Activated CD8-positive, alpha-beta memory T cell treated with anti-CD3 and anti-CD28 coated beads, Interleukin-2, amount 50 U/mL, for 1 hour (primary cell): ENCODE measurements at regions not wholly inside any gene's neighbourhood (a gene's known extent, or its start where the extent isn't known, plus 50 kb on each side); places are given as distances from the start of the nearest gene placed in this dataset.

Experiments used
- DNase-seq: peaks from one replicate; pipeline ENCODE4 v3.0.0-alpha.2; 2020; ENCODE audit errors: extremely low read depth

- no peak for DNase-seq
These were observed 115.8 kb downstream of the SLC25A47 start for GRCh38 chr14:100438678-100439592.

- DNase-seq = no peak
These were observed 116.6 kb downstream of the SLC25A47 start for GRCh38 chr14:100439781-100440180.

DNA sequence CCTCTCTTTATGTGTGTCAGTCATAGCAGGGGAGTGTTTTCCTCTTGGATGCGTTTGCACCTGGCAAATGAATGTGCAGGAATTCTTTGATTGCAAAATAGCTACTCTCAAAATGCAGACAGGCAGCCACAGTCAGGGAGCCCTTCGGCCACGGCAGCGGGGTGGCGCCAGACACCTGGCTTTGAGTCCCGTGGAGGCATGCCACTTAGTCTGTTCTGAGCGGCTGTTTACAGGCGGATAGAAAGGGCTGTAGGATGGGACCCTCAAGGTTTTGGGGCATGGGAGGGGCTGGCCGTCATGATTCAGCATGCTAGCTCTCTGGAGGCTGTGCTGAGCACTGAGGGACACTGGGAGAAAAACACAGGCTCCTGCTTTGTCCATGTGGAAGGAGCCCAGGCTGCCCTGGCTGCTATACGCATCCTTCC is 117.1 kb downstream of the SLC25A47 start:
- no peak for DNase-seq

DNA sequence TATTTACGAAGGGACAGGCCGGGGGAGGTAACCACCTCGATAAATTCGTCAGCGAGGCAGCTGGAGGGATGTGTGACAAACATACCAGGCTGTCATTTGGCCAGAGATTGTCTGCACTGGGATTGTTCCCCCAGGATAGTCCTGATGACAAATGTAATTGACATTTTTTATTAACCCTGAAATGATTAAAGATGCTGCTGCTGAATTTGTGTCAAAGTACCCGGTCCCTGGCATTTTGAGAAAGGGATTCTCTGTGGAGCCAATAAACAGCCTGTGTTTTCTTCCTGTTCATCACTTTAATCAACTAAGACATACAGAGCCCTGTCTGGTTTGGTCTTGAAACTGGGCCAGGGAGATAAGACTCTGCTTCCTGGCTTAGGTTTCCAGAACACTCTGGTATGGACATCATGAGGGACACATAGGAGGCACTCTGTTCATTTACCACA is 117.6 kb downstream of the SLC25A47 start:
- DNase-seq = no peak

DNA sequence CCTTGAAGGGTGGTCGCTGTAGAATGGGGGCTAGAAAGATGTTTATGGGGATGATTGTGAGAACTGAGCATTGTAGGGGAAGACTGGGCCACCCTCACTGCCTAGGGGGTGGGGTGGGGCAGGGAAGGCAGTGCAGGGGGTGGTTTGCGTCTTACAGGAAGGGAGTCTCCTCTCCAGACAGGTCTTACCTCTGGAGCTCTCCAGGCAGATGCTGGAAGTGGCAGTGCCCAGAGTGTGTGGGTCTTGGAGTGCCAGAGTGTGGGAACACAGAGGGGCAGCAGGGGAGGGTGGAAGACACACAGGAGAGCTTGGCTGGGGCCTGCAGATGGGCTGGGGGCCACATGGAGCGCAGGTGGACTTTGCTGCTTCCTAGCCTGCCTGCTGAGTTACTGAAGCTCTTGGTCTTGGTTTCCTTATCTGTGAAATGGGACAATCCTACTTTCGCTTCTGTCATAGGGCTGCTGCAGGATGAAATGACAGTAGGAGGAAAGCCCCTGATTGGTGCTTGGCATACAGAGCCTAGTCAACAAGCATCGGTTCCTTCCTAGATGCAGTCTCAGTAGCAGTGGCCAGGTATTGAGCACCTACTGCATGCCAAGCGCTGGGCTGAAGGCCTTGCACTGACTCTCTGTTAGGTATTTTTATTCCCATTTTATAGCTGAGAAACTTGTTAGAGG is 118.3 kb downstream of the SLC25A47 start:
- DNase-seq = no peak

DNA sequence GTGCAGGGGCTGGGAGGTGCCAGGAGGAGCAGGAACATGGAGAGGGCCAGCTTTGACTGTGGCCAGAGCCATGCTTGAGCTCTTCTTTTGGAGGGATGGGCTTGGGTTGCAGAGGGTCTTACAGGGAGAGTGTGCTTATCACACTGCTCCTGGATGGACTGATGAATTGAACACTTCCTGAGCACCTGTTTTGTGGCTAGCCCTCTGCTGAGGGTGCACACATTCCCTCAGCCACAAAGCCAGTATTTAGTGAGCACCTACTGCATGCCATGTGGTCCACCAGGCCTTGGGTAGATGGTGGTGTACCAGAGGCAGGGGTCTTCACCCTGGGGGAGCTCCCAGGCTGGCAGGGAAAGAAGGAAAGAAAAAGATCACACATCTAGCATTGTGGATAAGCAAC is 118.9 kb downstream of the SLC25A47 start:
- no peak for DNase-seq

DNA sequence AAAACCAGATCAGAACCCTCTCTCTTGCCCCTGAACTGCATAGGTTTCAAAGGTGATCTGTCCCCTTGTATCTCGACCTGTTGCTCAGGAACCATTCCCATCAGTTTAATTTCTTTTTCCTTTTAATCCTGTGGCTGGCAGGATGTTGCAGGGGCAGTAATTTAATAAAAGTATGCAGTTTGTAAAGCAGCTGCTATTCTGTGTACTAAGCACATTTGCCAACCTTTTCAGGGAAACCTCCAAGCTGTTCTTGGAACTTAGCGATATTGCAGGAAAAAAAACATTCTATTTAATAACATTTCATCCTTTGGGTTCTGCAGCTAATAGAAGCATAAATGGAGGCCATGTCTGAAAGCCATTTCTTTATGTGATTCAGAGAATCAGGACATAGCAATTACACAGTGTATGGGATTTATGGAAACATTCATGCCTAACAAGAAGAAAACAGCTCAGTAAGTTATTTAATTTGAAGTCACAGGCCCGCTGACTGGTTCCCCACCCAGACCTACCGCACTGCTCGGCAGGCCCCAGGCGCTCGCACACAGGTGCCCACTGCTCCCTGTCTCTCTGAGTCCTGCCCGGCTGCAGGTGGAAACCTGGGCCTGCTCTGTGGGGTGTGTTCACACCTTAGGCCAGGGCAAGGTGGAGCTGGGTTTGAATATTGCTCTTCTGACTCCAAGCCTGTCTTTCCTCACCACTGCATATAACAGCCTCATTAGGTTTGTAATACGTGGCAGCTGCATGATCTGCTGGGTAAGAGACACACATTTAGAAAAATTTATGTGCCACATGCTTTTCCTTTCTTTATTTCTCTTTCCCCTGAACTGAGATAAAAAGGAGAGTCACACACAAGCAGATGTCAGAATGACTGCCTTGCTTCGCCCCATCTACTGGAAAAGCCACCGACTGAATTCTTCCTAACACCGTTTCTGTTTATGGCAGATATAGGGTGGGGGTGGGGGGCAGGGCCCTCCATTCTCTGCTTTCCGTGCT is 119.7 kb downstream of the SLC25A47 start:
- no peak for DNase-seq

GRCh38 chr14:100443603-100444002 is 120.5 kb downstream of the SLC25A47 start:
- DNase-seq = no peak

DNA sequence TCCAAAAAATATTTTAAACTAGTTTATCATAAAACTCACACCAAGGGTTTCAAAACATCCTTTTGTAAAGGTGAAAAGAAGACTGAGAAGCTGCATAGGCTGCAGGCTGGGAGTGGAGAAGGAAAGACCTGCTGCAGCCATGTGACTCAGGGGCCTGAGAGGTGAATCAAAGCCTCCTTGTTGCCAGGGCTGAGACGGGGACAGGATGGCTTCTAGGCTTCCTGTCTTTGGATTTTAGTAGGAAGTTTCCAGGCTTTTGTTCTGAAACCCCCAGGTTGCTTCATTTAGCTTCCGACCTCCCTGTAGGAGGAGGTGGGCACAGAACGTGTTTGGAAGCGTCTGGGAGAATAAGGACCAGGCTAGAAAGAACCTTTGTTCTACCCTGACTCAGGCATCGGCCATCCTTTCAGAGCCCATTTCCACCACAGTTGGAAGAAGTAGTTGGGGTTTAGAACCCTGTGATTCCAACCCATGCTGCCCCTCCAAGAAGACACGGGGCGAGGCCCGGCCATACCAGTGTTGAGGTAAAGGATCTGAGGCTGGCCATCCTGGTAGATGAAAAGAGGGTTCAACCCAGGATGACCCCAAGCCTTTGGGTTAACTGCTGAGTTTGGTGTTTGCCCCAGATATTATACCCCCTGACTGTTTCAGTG is 122.4 kb downstream of the SLC25A47 start:
- DNase-seq = no peak

GRCh38 chr14:100446572-100446971 is 123.4 kb downstream of the SLC25A47 start:
- no peak for DNase-seq

DNA sequence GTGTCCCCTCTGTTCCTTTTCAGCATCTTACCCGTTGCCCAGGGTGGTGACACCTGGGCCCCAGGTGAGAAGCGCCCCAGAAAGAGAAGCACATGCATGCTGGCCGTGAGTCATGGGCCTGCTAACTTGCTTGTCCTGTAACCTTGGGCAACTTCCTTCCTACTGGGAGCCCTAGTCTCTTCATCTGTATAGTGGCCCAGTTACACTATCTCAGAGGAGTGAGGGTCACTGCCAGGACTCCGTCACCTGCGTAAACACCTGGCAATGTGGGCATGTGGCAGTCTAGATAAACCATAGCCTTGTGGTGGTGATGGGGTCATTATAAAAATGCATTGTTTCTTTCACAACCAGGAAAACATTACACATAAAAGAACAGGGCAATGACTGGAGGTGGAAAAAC is 125.2 kb downstream of the SLC25A47 start:
- no peak for DNase-seq

DNA sequence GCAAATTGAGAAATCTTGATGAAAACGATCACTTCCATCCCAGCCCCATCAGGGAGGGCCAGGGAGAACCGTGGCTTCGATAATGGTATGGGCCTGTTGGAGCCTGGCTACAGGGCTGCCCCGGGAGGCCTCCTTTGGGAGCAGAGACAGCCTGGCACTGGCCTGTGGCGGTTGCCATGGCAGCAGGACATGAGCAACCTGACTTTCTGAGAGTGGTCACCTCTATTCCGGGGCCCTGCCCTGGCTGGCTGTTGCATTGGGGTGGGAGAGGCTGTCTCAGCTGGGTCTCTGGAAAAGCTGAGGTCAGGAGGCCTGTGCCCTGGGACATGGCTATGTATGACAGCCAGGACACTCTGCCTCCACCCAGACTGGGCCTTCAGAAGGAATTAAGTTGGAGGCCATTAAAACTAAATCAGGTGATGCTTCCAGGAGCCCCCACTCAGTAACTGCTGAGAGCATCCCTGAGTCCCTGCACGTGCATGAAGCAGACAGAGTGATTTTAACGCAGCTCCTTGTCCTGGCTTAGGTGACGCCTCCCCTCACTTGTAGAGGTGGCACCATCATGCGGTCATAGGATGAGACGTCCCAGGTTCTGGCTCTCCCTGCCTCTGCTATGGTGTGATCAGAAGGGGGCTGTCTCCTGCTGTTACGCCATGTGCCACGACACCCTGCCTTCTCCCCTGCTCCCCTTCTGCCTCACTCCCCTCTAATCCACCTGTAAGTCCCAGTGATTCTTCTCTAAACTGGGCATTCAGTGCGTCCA is 126.3 kb downstream of the SLC25A47 start:
- DNase-seq = no peak

DNA sequence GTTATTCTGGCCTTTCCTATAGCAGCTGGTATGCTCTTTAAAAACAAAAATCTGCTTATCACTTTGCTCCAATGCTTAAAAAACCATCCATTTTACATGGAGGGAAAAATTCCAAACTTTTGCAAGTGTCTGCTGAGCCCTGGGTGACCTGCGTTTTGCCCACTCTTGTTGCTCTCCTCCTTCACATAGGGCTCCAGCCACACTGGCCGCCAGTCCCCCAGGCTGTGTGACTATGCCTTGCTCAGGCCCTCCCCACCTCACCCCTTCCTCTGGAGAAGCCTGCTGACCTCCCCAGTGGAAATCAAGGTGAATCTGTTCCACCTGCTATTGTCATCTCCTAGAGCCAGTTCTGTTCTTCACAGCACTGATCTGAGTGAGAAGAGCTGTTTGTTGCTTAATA is 126.9 kb downstream of the SLC25A47 start:
- DNase-seq = no peak

DNA sequence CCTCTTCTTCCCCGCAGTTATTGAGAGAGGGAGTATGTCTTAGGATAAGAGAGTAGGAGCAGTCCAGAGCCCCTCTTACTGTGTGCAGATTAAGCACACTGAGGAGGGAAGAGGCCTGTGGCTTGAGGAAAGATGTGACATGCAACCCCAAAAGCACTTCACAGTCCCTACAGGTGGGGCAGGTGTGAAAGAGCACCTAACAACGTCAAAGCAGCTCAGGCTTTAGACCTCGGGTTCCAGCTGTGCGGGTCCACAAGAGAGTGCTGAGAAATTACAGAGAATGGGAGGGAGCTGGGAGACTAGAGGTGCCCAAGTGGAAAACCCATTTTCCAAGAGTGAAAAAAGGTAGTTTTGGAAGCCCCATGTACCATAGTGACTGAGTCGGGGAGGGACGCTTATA is 127.6 kb downstream of the SLC25A47 start:
- DNase-seq = no peak

- no peak for DNase-seq
These were observed 128.1 kb downstream of the SLC25A47 start for GRCh38 chr14:100451264-100451663.

GRCh38 chr14:100453930-100454329 is 130.8 kb downstream of the SLC25A47 start:
- no peak for DNase-seq

- DNase-seq = no peak
These were observed 131.3 kb downstream of the SLC25A47 start for GRCh38 chr14:100454437-100454836.

DNA sequence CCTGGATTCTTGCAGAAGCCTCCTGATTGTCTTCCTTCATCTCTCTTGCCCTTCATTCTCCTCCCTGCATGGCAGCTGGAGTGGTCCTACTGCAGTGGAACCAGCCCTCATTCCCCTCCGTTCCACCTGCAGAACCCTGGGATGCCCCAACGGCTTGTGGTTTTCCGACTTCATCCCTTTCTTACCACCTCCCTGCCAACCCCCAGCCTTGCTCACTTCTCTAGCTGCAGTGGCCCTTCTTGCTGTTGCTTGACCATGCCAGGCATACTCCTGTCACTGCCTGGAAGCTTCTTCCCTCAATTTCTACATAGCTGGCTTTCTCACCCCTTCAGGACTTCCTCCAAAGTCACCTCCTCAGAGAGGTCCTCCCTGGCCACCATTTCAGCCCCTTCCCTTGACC is 123.3 kb downstream of the BEGAIN start:
- no peak for DNase-seq

DNA sequence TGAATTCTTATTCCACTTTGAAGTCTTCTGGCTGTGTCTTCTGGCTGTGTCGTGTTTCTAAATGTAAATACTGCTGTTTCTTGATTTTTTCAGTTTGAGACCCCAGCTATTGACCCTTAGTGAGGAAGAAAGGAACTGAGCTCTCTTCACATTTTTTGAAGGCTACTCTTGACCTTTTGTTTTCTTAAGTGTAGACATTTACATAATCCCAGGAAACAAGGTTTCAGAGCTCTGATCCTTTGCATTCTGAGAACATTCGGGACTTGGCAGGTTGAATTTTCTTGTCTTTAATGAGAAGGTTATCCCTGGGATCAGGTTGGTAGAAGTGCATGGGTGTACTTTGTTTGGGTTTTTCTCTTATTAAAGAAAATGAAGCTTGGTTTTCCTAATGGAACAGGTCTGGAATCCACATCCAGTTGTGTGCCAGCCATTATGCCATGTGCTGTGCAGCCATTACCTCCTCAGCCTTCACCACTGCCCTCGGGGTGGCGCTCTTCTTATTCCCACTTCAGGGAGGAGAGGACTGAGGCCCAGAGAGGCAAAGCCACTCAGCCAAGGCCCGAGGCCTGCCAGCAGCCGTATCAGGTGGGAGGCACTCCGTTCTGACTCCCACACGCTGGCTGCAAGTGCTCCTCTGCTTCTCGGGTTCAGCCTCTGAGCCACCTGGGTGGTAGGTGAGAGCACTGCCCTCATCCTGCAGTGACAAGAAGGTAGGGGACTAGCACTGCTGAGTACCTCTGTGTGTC is 120.9 kb downstream of the BEGAIN start:
- DNase-seq = no peak
